Fibroblast of skin of back (primary cell): ENCODE measurements at regions not wholly inside any gene's neighbourhood (a gene's known extent, or its start where the extent isn't known, plus 50 kb on each side); places are given as distances from the start of the nearest gene placed in this dataset.
"Not testable (repeated sequence)": the region's sequence is repeated elsewhere in the genome, so short reads cannot be mapped to it uniquely, and the experiment has no call there.

Experiments
- DNase-seq: peaks from one replicate; pipeline ENCODE4 v3.0.0-alpha.2; 2013

- DNase-seq = no peak
Measured at GRCh38 chr15:24733659-24734058, 58.1 kb downstream of the NPAP1 start.

GRCh38 chr15:24734396-24734795 lies 58.8 kb downstream of the NPAP1 start:
- DNase-seq = no peak

GRCh38 chr15:24745290-24745689 lies 69.7 kb downstream of the NPAP1 start:
- DNase-seq = no peak

- DNase-seq = no peak
Measured at GRCh38 chr15:24746094-24746493, 70.5 kb downstream of the NPAP1 start.

- no peak for DNase-seq
Measured at GRCh38 chr15:24747376-24747775, 71.8 kb downstream of the NPAP1 start.

- no peak for DNase-seq
Measured at GRCh38 chr15:24748812-24749439, 73.4 kb downstream of the NPAP1 start.

GRCh38 chr15:24752354-24752753 lies 76.8 kb downstream of the NPAP1 start:
- DNase-seq = no peak

GRCh38 chr15:24756101-24756500 lies 80.5 kb downstream of the NPAP1 start:
- DNase-seq = no peak

GRCh38 chr15:24760066-24760465 lies 84.5 kb downstream of the NPAP1 start:
- DNase-seq = no peak

GRCh38 chr15:24761704-24762302 lies 86.2 kb downstream of the NPAP1 start:
- peak; percentile 7 for DNase-seq

- no peak for DNase-seq
Measured at GRCh38 chr15:24763891-24764290, 88.3 kb downstream of the NPAP1 start.

GRCh38 chr15:24764375-24765171 lies 89.0 kb downstream of the NPAP1 start:
- DNase-seq = no peak

GRCh38 chr15:24766511-24767133 lies 91.0 kb downstream of the NPAP1 start:
- DNase-seq = no peak

- no peak for DNase-seq
Measured at GRCh38 chr15:24772266-24772665, 96.7 kb downstream of the NPAP1 start.

GRCh38 chr15:24772686-24773373 lies 97.3 kb downstream of the NPAP1 start:
- peak; percentile 84 for DNase-seq

- no peak for DNase-seq
Measured at GRCh38 chr15:24777307-24777706, 101.7 kb downstream of the NPAP1 start.

GRCh38 chr15:24784506-24784905 lies 108.9 kb downstream of the NPAP1 start:
- no peak for DNase-seq

GRCh38 chr15:24786347-24786746 lies 110.8 kb downstream of the NPAP1 start:
- DNase-seq = no peak

GRCh38 chr15:24802624-24803023 lies 127.0 kb downstream of the NPAP1 start:
- not testable (repeated sequence) for DNase-seq

- DNase-seq = no peak
Measured at GRCh38 chr15:24819680-24820079, 135.1 kb upstream of the SNRPN start.

GRCh38 chr15:24823473-24823872 lies 131.3 kb upstream of the SNRPN start:
- DNase-seq = peak; percentile 7

- DNase-seq = no peak
Measured at GRCh38 chr15:24832282-24832681, 122.5 kb upstream of the SNRPN start.

- DNase-seq = no peak
Measured at GRCh38 chr15:24835301-24835700, 119.5 kb upstream of the SNRPN start.
